ENCODE measurements at regions not wholly inside any gene's neighbourhood (a gene's known extent, or its start where the extent isn't known, plus 50 kb on each side); places are given as distances from the start of the nearest gene placed in this dataset.

DNA sequence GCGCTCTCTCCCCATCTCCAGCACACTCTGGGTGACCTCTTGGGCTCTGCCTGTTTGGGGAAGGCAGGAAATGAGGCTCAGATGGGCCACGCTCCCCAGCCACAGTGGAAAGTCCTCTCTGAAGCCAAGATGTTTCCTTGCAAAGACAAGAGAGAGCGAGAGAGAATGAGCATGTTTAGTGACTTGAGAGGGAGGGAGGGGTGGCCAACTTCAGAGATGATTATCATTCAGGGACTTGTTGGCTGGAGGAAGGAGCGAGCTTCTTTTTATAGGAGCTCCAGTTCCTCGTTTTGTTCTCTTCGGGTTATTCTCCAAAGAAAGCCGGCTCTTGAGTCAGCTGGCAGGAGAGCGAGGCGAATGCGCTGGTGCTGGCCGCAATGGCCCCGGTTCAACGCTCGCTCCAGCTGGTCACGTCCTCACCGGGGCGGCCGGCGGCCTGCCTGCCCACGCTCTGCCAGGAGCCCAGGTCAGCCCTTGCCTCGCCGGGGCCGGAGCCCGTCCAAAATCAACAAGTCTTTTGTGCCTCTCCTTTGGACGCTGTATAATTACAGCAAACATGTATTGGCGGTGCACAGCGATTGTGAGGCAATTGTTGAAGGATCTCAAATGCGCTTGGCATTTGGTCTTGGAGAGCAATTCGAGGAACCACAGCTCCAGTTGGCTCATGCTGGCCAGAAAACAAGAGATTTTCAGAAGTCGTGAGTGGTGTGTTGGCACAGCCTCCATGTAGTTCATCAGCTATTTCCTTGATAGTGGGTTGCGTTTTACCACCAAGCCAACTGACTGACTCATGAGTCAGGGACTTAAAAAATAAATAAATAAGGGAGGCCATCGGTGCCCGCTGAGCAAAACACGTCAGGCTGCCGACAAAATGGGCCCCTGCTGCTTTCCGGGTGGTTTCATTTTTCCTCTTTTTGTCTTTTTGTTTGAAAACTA, 288.6 kb downstream of the UACA start:
- Mint-ChIP-seq H3K27me3 (peaks cover 97% of the 10 kb centered on the region), H3K4me3 (peak overlapping the region; percentile 43), H3K27ac (peak overlapping the region; percentile 65), H3K9me3 (no peaks in the 10 kb centered on the region), H3K36me3 (no peaks in the 10 kb centered on the region), H3K4me1 (peaks cover 46% of the 10 kb centered on the region)
- DNase-seq: peak; percentile 53
- CTCF ChIA-PET: interaction anchor here (1.0 to 2.1 kb wide), 8 partner anchors 8 to 38 kb away, joined by 3 to 11 read pairs (median 4); no protein-coding TSS in a partner anchor

DNA sequence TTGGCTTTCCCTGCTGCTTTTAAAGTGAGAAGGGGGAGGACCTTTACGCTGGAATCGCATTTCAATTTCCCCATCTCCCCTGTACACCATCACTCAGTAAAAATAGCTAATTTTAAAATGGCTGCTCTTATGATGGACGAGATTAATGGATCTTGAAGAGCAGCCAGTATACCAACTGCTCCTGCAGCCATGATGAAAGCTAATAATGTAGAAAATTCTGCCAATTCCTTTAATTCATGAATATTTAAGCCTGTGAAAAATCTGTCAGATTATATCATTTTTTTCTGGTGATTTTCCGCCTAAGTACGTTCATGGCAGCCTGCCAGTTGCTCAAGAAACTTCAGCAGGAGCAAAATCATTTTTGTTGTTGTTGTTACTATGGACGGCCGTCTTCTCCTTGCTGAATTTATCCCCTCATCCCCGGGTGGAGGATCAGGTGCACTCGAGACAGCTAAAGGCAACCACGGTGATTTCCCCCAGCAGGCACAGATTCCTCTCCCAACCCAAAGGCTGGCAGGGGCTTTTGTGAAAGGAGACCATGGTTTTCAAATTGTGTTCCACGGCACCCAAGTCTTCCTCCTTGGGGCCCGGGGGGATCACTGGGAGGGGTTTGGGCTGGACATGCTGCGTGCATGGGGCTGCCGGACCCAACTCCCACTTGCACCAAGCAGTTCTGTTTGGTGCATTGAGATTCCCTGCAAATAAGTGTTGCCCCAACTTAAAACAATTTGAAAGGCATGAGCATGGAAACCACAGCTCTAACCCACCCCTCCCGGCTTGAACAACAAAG, 289.6 kb downstream of the UACA start:
- no peak overlapping the region for H3K27ac Mint-ChIP-seq
- H3K36me3 Mint-ChIP-seq: no peaks in the 10 kb centered on the region
- no peak overlapping the region for H3K4me3 Mint-ChIP-seq
- H3K4me1 Mint-ChIP-seq: peaks cover 40% of the 10 kb centered on the region
- CTCF ChIA-PET: interaction anchor here (0.9 to 2.1 kb wide), 5 partner anchors 9 to 39 kb away, joined by 3 to 11 read pairs (median 4); no protein-coding TSS in a partner anchor
- peaks cover 99% of the 10 kb centered on the region for H3K27me3 Mint-ChIP-seq
- no peaks in the 10 kb centered on the region for H3K9me3 Mint-ChIP-seq
- DNase-seq: peak; percentile 17

DNA sequence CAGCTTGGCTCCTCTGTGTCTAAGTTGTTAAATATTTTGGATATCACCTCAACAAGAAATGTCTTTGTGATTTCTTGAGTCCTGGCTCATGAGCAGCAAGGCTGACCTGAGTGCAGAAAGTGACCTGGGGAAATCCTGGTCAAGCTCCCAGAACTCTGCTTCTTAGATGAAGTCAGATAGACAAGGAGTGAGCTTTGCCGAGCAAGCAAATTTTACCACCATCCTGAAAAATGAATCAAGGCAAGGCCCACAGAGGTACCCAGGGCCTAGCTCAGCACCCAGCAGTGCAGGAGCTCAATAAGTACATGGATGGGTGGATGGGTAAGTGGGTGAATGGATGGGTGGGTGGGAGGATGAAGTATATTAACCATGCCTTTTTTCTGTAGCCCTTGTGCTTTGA, 291.8 kb downstream of the UACA start:
- CTCF ChIA-PET: interaction anchor here (1.0 to 2.5 kb wide), 3 partner anchors 14 to 41 kb away, joined by 3 to 21 read pairs (median 10); no protein-coding TSS in a partner anchor
- peak; percentile 16 for DNase-seq
- Mint-ChIP-seq H3K27me3 (peaks cover 98% of the 10 kb centered on the region), H3K27ac (no peak overlapping the region), H3K9me3 (no peaks in the 10 kb centered on the region), H3K36me3 (no peaks in the 10 kb centered on the region), H3K4me3 (no peak overlapping the region), H3K4me1 (peaks cover 25% of the 10 kb centered on the region)

DNA sequence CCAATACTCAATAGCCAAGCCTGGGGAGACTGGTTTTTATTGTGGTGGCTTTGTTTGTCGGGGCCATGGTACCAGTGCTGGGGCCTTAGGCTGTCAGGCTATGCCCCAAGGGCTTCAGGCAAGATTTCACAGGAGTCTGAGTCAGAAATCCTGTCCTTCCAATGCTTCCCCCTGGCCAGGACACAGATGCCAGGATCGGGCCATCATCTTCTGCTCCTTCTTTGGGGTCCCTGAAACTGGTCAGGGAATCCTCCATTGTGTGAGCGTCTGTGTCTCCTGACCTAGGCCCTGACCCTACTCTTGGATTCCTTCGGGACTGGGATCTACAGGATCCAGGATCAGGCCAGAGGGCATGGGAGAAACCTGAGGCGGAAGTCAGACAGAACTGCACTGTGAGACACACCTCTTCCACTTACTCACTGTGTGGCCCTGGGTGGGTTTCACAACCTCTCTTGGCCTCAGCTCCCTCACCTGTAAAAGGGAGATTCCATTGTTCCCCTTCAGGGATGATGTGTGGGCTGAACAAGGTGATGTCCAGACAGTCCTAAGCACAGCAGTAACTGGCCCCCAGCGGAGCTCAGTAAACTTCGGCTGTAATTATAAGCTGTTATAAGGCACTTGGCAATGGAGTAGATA, 292.7 kb downstream of the UACA start:
- Mint-ChIP-seq H3K27ac (no peak overlapping the region), H3K4me3 (no peak overlapping the region), H3K9me3 (no peaks in the 10 kb centered on the region), H3K4me1 (peaks cover 20% of the 10 kb centered on the region), H3K36me3 (no peaks in the 10 kb centered on the region), H3K27me3 (peaks cover 98% of the 10 kb centered on the region)
- DNase-seq: peak; percentile 6
- CTCF ChIA-PET: interaction anchor here (1.0 to 2.5 kb wide), 3 partner anchors 15 to 42 kb away, joined by 3 to 21 read pairs (median 10); no protein-coding TSS in a partner anchor

DNA sequence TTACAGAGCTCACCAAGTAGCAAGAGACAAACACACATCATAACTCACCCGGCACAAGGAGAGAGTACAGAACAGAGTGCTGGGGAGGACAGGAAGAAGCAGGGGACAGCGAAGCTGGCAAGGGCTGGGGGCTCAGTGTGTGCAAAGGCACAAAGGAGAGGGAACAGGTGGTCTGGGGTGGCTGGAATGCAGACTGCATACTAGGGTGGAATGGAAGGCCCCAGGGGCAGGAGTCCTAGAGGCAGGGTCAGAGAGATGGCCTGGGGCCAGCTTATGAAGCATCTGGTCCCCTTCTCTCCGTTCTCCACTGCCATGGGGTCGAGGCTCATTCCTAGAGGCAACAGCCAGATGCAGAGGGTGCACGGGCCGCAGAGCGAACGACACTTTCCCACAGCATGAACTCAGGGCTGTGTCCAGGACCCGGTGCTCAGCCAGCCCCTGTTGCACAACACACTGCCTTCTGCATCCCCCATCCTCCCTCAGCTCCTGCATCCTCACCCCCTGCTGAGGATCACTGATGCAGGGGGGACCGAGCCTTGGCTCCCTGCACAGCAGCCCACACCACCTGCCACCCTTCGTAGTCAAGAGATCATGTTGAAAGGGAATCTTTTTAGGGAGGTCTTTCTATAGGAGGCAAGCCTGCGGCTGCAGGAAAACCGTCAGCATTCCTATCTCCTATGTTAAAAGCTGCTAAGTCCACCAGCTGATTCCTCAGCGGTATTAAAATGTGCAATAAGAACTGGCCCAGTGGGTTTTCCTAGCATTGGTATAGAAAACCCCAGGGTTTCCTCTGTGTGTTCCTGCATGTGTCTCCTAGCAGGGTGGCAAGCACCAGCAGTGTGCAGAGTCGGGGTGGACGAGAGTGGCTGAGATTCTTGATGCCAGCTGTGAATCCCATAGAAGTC, 293.5 kb downstream of the UACA start:
- Mint-ChIP-seq H3K27ac (no peak overlapping the region), H3K36me3 (no peaks in the 10 kb centered on the region), H3K27me3 (peaks cover 98% of the 10 kb centered on the region), H3K9me3 (no peaks in the 10 kb centered on the region), H3K4me3 (no peak overlapping the region), H3K4me1 (peaks cover 12% of the 10 kb centered on the region)
- CTCF ChIA-PET: interaction anchor here (0.9 to 2.5 kb wide), 3 partner anchors 13 to 43 kb away, joined by 3 to 21 read pairs (median 10); no protein-coding TSS in a partner anchor
- DNase-seq: peak; percentile 18

DNA sequence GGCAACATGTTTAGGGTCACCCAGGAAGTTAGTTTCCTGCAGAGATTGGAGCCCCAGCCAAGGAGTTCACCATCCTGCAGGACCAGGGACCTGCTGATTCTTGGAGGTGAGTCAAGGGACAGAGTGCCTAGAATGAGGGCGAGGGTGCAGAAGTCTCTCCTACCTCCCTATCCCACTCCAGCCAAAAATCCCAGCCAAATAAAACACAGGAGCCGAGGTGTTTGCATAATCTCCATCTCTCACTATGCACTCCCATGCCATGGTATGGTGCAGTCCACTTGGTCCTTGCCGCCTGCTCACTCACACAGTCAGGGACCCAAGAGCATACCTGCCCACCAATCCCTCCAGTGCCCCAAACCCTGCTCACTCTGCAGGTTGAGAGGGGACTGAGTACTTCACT, 294.2 kb downstream of the UACA start:
- Mint-ChIP-seq H3K9me3 (no peaks in the 10 kb centered on the region), H3K4me1 (peaks cover 6% of the 10 kb centered on the region), H3K27ac (no peak overlapping the region), H3K27me3 (peaks cover 98% of the 10 kb centered on the region), H3K36me3 (no peaks in the 10 kb centered on the region), H3K4me3 (no peak overlapping the region)
- CTCF ChIA-PET: interaction anchor here (0.9 to 6.1 kb wide), 3 partner anchors 12 to 36 kb away, joined by 3 to 96 read pairs (median 23); no protein-coding TSS in a partner anchor
- DNase-seq: peak; percentile 17

DNA sequence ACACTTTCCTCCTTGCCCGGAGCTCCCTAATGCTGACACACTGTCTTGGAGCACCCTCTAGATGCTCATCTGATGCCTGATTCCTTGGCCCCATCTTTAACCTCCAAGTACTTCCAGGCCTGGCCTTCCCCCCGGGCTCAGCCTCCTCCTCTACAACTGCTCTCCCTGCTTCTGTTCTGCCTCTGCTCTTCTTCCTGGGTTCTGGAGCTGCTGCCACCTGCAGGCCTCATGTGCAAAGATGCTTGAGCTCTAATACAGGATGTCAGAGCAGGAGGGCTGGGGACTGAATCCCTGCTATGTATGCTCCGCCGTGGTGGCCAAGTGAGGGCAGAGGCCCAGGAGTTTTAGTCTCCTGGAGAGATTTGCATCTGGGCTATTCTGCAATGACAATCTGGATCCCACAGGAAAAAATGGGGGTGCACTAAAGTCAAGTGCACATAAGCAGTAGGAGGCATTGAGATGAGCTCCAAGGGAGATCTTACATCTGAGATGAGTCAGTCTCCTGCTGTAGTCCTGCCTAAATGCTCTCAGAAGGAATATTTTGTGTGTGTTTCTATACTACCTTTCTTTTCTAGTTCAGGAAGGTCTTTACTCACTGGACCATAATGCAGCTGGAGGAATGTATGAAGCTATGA, 296.3 kb downstream of the UACA start:
- Mint-ChIP-seq H3K27me3 (peaks cover 98% of the 10 kb centered on the region), H3K9me3 (no peaks in the 10 kb centered on the region), H3K27ac (no peak overlapping the region), H3K36me3 (no peaks in the 10 kb centered on the region), H3K4me3 (no peak overlapping the region), H3K4me1 (peaks cover 4% of the 10 kb centered on the region)
- CTCF ChIA-PET: interaction anchor here (0.6 to 6.1 kb wide), 41 partner anchors 8 to 991 kb away, joined by 3 to 96 read pairs (median 4); partner anchors contain the start of gene TLE3
- DNase-seq: peak; percentile 76

DNA sequence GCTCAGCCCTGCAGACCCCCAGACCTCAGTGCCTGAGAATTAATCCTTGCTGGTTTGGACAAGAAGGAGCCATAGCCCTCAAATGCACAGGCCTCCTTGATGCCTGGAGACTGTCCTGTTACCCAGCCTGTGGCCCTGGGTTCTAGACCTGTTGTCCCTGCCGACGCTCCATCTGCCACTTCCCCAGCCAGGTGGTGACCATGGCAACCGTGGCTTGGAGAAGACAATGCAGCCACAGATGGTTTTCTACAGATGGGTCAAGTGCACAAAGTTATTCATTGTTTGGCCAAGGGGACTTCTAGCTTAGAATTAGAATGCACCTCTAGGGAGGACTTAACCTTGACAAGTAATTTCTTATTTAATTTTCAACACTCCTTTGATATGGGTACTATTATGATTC, 297.1 kb downstream of the UACA start:
- CTCF ChIA-PET: interaction anchor here (0.6 to 6.1 kb wide), 32 partner anchors 9 to 991 kb away, joined by 3 to 96 read pairs (median 4); no protein-coding TSS in a partner anchor
- Mint-ChIP-seq H3K27ac (no peak overlapping the region), H3K27me3 (peaks cover 98% of the 10 kb centered on the region), H3K4me3 (no peak overlapping the region), H3K4me1 (peaks cover 4% of the 10 kb centered on the region), H3K36me3 (no peaks in the 10 kb centered on the region), H3K9me3 (no peaks in the 10 kb centered on the region)
- peak; percentile 3 for DNase-seq

DNA sequence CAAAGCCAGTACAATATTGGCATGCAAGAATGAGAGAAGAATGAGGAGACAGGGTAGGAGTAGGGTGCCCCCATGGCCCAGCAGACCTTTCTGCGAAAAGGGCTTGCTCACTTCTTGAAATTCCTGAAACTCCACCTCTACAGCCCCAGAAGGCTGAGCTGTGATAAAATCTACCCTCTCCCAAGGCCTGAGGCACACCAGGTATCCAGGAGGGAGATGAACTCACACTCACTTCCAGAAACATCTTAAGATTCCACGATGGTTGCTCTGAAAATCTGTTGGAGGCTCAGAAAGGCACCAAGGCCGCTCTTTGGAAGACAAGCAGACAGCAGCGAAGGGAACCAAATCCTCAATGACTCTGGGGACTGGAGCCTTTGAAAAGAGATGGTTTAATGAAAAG, 297.5 kb downstream of the UACA start:
- H3K27me3 Mint-ChIP-seq: peaks cover 98% of the 10 kb centered on the region
- CTCF ChIA-PET: interaction anchor here (1.0 to 6.1 kb wide), 14 partner anchors 10 to 990 kb away, joined by 3 to 96 read pairs (median 10); no protein-coding TSS in a partner anchor
- no peaks in the 10 kb centered on the region for H3K9me3 Mint-ChIP-seq
- H3K27ac Mint-ChIP-seq: no peak overlapping the region
- peaks cover 4% of the 10 kb centered on the region for H3K4me1 Mint-ChIP-seq
- H3K4me3 Mint-ChIP-seq: no peak overlapping the region
- H3K36me3 Mint-ChIP-seq: no peaks in the 10 kb centered on the region
- DNase-seq: no peak

DNA sequence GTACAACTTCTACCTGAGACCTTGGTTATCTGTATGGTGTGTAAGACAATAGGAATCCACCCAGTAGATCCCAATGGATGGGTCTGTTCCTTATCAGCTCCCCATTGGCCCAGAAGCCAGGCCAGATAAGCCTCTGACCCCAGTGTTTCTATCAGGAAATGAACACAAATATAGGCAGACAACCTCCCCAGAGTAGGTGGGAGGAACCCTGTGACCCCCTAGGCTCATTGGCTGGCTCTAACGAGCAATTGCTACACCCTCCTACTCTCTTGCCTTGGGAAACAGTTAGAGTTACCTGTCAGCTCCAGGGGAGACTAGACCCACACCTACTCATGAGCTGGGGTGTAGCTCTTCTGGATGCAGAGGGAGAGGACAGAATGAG, 299.9 kb downstream of the UACA start:
- Mint-ChIP-seq H3K4me1 (peaks cover 14% of the 10 kb centered on the region), H3K27ac (no peak overlapping the region), H3K27me3 (peaks cover 89% of the 10 kb centered on the region), H3K9me3 (no peaks in the 10 kb centered on the region), H3K36me3 (no peaks in the 10 kb centered on the region), H3K4me3 (no peak overlapping the region)
- CTCF ChIA-PET: interaction anchor here (0.6 to 6.1 kb wide), 5 partner anchors 23 to 888 kb away, joined by 3 to 96 read pairs (median 4); no protein-coding TSS in a partner anchor
- DNase-seq: no peak

DNA sequence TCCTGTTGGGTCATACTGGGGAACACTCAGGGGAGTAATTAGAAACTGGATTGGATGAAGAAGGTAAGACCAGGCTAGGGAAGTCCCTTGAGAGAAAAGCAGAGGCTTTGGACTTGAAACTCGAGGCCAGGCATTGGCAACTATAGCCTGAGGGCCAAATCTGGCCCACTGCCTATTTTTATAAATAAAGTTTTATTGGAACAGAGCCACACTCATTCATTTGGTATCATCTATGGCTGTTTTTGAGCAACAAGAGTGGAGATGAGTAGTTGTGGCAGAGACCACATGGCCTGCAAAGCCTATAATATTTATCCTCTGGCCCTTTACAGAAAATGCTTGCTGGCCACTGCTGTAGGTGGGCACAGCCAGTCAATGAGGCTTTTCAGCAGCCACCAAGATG, 301.4 kb downstream of the UACA start:
- Mint-ChIP-seq H3K27ac (no peak overlapping the region), H3K36me3 (no peaks in the 10 kb centered on the region), H3K4me3 (no peak overlapping the region), H3K9me3 (no peaks in the 10 kb centered on the region), H3K4me1 (peaks cover 12% of the 10 kb centered on the region), H3K27me3 (peaks cover 78% of the 10 kb centered on the region)
- DNase-seq: no peak
- CTCF ChIA-PET: interaction anchor here (1.0 kb wide), 1 partner anchor 9 kb away, joined by 3 read pairs; no protein-coding TSS in a partner anchor

DNA sequence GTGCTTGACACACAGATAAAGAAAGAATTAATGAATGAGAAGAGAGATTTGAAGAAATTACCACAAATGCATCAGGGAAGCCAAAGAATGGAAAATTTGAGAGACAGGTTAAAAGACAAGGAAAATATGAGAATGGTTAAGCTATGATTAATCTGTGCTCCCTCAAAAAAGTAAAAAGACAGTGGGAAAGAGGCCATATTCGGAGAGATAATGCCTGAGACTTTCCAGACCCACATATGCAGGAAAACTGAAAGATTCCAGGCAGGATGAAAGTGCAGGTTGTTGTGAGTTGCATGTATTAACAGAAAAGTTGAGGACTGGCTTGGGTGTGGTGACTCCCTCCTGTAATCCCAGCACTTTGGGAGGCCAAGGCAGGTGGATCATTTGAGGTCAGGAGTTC, 302.3 kb downstream of the UACA start:
- H3K4me1 Mint-ChIP-seq: peaks cover 10% of the 10 kb centered on the region
- no peak overlapping the region for H3K27ac Mint-ChIP-seq
- H3K36me3 Mint-ChIP-seq: no peaks in the 10 kb centered on the region
- no peak for DNase-seq
- H3K9me3 Mint-ChIP-seq: no peaks in the 10 kb centered on the region
- H3K4me3 Mint-ChIP-seq: no peak overlapping the region
- CTCF ChIA-PET: interaction anchor here (0.6 to 2.0 kb wide), 3 partner anchors 8 to 985 kb away, joined by 3 to 8 read pairs (median 3); no protein-coding TSS in a partner anchor
- peaks cover 72% of the 10 kb centered on the region for H3K27me3 Mint-ChIP-seq
